ENCODE measurements at regions not wholly inside any gene's neighbourhood (a gene's known extent, or its start where the extent isn't known, plus 50 kb on each side); places are given as distances from the start of the nearest gene placed in this dataset.

- no peak overlapping the region for H3K4me3 ChIP-seq (ENCODE audit: low read depth, low read length)
- no peak for TF ChIP-seq CTCF (IDR thresholded peaks at IDR 0.05; ENCODE audit: insufficient read depth, low read length, missing control alignments)
- POLR2A ChIA-PET = no interaction called here
- no peak for DNase-seq (ENCODE audit: low read depth, low spot score)
- CTCF ChIA-PET = no interaction called here
Observed at GRCh38 chr11:70651031-70651430, 252.7 kb downstream of the CTTN start.

GRCh38 chr11:70654016-70654415 lies 255.7 kb downstream of the CTTN start:
- CTCF ChIA-PET = no interaction called here
- no peak for TF ChIP-seq CTCF (IDR thresholded peaks at IDR 0.05; ENCODE audit: insufficient read depth, low read length, missing control alignments)
- POLR2A ChIA-PET = no interaction called here
- no peak overlapping the region for H3K4me3 ChIP-seq (ENCODE audit: low read depth, low read length)
- no peak for DNase-seq (ENCODE audit: low read depth, low spot score)

DNA sequence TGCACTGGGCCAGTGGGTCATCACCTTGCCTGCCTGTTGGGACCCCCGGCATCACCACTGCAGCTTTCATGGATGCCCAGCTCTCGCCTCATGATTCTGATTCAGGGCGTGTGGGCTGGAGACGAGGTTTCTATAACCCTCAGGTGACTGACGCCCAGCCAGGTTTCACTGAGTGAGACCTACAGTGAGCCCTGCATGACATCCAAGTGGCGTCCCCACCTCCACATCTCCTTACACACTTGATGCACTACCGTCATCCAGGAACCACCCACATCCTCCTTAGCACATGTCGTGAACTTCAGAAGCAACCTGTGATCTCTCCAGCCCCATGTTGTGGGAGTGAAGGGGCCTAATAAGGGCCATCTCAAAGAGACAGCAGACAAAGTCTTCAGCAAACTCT lies 257.5 kb downstream of the CTTN start:
- ChIA-PET CTCF (no interaction called here), POLR2A (no interaction called here)
- no peak overlapping the region for H3K4me3 ChIP-seq (ENCODE audit: low read depth, low read length)
- no peak for TF ChIP-seq CTCF (IDR thresholded peaks at IDR 0.05; ENCODE audit: insufficient read depth, low read length, missing control alignments)
- no peak for DNase-seq (ENCODE audit: low read depth, low spot score)

- CTCF ChIA-PET = no interaction called here
- no peak for TF ChIP-seq CTCF (IDR thresholded peaks at IDR 0.05; ENCODE audit: insufficient read depth, low read length, missing control alignments)
- no peak for DNase-seq (ENCODE audit: low read depth, low spot score)
- H3K4me3 ChIP-seq (ENCODE audit: low read depth, low read length) = no peak overlapping the region
- POLR2A ChIA-PET = no interaction called here
Observed at GRCh38 chr11:70656252-70656651, 257.9 kb downstream of the CTTN start.

- no peak for DNase-seq (ENCODE audit: low read depth, low spot score)
- H3K4me3 ChIP-seq (ENCODE audit: low read depth, low read length) = no peak overlapping the region
- TF ChIP-seq CTCF (IDR thresholded peaks at IDR 0.05; ENCODE audit: insufficient read depth, low read length, missing control alignments) = no peak
- ChIA-PET CTCF (no interaction called here), POLR2A (no interaction called here)
Observed at GRCh38 chr11:70660059-70660888, 261.9 kb downstream of the CTTN start.

GRCh38 chr11:70660889-70661197 lies 262.5 kb downstream of the CTTN start:
- no peak overlapping the region for H3K4me3 ChIP-seq (ENCODE audit: low read depth, low read length)
- CTCF ChIA-PET = no interaction called here
- DNase-seq (ENCODE audit: low read depth, low spot score) = no peak
- POLR2A ChIA-PET = no interaction called here
- no peak for TF ChIP-seq CTCF (IDR thresholded peaks at IDR 0.05; ENCODE audit: insufficient read depth, low read length, missing control alignments)

Measured in AG04449 (cell line).